SW 1271 (cell line): ENCODE measurements at regions not wholly inside any gene's neighbourhood (a gene's known extent, or its start where the extent isn't known, plus 50 kb on each side); places are given as distances from the start of the nearest gene placed in this dataset.

Source experiments
- DNase-seq, 2 experiments: peaks; one replicate each; lab custom pipeline; 2025; lab: John Stamatoyannopoulos, UW

GRCh38 chr2:236874866-236875481, 210.7 kb upstream of the COPS8 start:
- no peak for DNase-seq

GRCh38 chr2:236875906-236876505, 209.7 kb upstream of the COPS8 start:
- DNase-seq: peak in 1 of 2 experiments; percentile 21

- no peak for DNase-seq
Measured at GRCh38 chr2:236876642-236877041, 209.0 kb upstream of the COPS8 start.

GRCh38 chr2:236877972-236878371, 207.7 kb upstream of the COPS8 start:
- no peak for DNase-seq

- DNase-seq: no peak
Measured at GRCh38 chr2:236879416-236879963, 206.2 kb upstream of the COPS8 start.

GRCh38 chr2:236882074-236882473, 203.6 kb upstream of the COPS8 start:
- no peak for DNase-seq

GRCh38 chr2:236882930-236883329, 202.8 kb upstream of the COPS8 start:
- no peak for DNase-seq

GRCh38 chr2:236883819-236884218, 201.9 kb upstream of the COPS8 start:
- no peak for DNase-seq

GRCh38 chr2:236884569-236885175, 201.0 kb upstream of the COPS8 start:
- no peak for DNase-seq

GRCh38 chr2:236886456-236886855, 199.2 kb upstream of the COPS8 start:
- DNase-seq: no peak

GRCh38 chr2:236887531-236887930, 198.2 kb upstream of the COPS8 start:
- no peak for DNase-seq

GRCh38 chr2:236887953-236888793, 197.5 kb upstream of the COPS8 start:
- DNase-seq: no peak

GRCh38 chr2:236888794-236889780, 196.6 kb upstream of the COPS8 start:
- no peak for DNase-seq

GRCh38 chr2:236889791-236890704, 195.6 kb upstream of the COPS8 start:
- DNase-seq: no peak

- no peak for DNase-seq
Measured at GRCh38 chr2:236892721-236893120, 193.0 kb upstream of the COPS8 start.

- DNase-seq: no peak
Measured at GRCh38 chr2:236894791-236895190, 190.9 kb upstream of the COPS8 start.

GRCh38 chr2:236895497-236895896, 190.2 kb upstream of the COPS8 start:
- DNase-seq: no peak

GRCh38 chr2:236896688-236897087, 189.0 kb upstream of the COPS8 start:
- no peak for DNase-seq

GRCh38 chr2:236899146-236899545, 186.5 kb upstream of the COPS8 start:
- no peak for DNase-seq
